Thyroid gland (tissue), 4 donors: ENCODE measurements at regions not wholly inside any gene's neighbourhood (a gene's known extent, or its start where the extent isn't known, plus 50 kb on each side); places are given as distances from the start of the nearest gene placed in this dataset.
"Not testable (repeated sequence)": the region's sequence is repeated elsewhere in the genome, so short reads cannot be mapped to it uniquely, and the experiment has no call there.

ENCODE experiments used
- DNase-seq, 2 donors: peaks; one replicate each; pipeline ENCODE4 v3.0.0-alpha.2; 2019
- H3K27ac ChIP-seq, 3 donors: fragments of 200-600 bp; sonication (generic); 1 replicate in 2 of 3; 2 replicates in 1 of 3; pipeline ENCODE4 v1.5.1; 2016 to 2019; ENCODE audit warnings: mild to moderate bottlenecking in 1 of 3, moderate library complexity in 1 of 3
- H3K27me3 ChIP-seq: fragments of 200-600 bp; sonication (generic); one replicate; pipeline ENCODE4 v1.5.1; 2019
- H3K36me3 ChIP-seq, 2 donors: fragments of 200-600 bp; sonication (generic); one replicate each; pipeline ENCODE4 v1.5.1; 2016 to 2019
- H3K4me1 ChIP-seq, 2 donors: fragments of 200-600 bp; sonication (generic); one replicate each; pipeline ENCODE4 v1.5.1; 2017 to 2019
- H3K4me3 ChIP-seq, 3 donors: fragments of 200-600 bp; sonication (generic); replicated peaks in 1 of 3; 1 replicate in 2 of 3; 2 replicates in 1 of 3; pipeline ENCODE4 v1.5.1; 2016; ENCODE audit warnings: mild to moderate bottlenecking in 1 of 3
- H3K9me3 ChIP-seq: fragments of 200-600 bp; sonication (generic); one replicate; pipeline ENCODE4 v1.5.1; 2017
- POLR2A ChIP-seq, 2 donors: fragments of 450-650 bp; IDR thresholded peaks; one replicate each; pipeline ENCODE4 v1.6.1; 2017; ENCODE audit warnings: antibody characterized with exemption in 2 of 2, mild to moderate bottlenecking in 2 of 2, moderate library complexity in 1 of 2
- WGBS, 2 donors: methylation state at CpG; one replicate each; pipeline ENCODE4 v1.1.5; 2017; 5-methylcytosine and 5-hydroxymethylcytosine counted together
- intact Hi-C: fragments of 100-400 bp; cut with DNase I; formaldehyde crosslinking; loops from one replicate; pipeline ENCODE4 v1.15.1; 2023
- TF ChIP-seq, protein P1 (sequence below), 6 experiments: fragments of 200-600 bp in 3 of 6; fragments of 450-650 bp in 3 of 6; sonication (generic) in 3 of 6; IDR thresholded peaks; one replicate each; pipeline ENCODE4 v1.5.1; 2016 to 2019; ENCODE audit warnings: antibody characterized with exemption in 6 of 6, mild to moderate bottlenecking in 2 of 6, inconsistent platforms in 1 of 6, moderate library complexity in 1 of 6

DNA sequence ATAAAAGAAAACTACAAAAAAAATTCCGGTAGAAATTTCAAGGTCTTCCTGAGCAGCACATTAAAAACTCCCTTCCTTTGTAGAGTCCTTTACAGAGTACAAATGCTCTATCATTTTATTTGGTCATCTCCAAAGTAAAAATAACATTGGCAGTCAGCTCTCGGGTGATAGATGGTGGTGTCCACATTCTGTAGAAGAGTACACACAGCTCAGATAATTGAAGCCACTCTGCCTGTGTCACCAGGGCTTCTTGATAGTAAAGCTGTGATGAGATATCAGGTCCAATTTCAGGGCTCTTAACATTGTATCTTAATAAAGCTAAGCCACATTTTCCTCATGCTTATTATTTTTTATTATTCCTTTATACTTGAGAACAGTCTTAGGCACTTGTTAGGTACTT lies 371.6 kb downstream of the TAFA4 start:
- Histone ChIP-seq H3K4me1 (no peaks in the 10 kb centered on the region), H3K4me3 (no peak overlapping the region), H3K27ac (no peak overlapping the region), H3K27me3 (no peaks in the 10 kb centered on the region), H3K9me3 (no peaks in the 10 kb centered on the region), H3K36me3 (no peaks in the 10 kb centered on the region)
- 66 to 71% methylated on average over 2 of the region's 2 CpGs for WGBS, 2 donors
- TF ChIP-seq POLR2A (IDR thresholded peaks at IDR 0.05), result no peak
- TF ChIP-seq, protein P1, sequence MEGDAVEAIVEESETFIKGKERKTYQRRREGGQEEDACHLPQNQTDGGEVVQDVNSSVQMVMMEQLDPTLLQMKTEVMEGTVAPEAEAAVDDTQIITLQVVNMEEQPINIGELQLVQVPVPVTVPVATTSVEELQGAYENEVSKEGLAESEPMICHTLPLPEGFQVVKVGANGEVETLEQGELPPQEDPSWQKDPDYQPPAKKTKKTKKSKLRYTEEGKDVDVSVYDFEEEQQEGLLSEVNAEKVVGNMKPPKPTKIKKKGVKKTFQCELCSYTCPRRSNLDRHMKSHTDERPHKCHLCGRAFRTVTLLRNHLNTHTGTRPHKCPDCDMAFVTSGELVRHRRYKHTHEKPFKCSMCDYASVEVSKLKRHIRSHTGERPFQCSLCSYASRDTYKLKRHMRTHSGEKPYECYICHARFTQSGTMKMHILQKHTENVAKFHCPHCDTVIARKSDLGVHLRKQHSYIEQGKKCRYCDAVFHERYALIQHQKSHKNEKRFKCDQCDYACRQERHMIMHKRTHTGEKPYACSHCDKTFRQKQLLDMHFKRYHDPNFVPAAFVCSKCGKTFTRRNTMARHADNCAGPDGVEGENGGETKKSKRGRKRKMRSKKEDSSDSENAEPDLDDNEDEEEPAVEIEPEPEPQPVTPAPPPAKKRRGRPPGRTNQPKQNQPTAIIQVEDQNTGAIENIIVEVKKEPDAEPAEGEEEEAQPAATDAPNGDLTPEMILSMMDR (IDR thresholded peaks at IDR 0.05), result no peak
- DNase-seq, result no peak
- intact Hi-C loops, result no loop called here

DNA sequence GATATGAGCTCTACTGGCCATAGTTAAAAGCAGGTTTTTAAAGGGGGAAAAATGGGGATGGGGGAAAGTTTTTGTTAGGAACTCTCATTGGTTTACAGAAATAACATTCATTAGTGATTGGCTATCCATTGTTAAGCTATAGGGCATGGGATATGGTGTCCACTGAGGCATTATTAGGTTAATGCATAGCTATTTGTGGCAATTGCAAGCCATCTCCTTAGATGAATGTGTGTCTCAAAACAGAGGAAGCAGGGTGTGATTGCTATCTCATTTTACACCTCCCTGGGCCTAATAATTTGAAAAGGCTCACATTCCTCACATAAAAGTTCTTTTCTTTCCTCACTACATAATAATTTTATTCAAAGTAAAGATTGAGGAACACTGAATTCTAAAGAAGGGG lies 396.6 kb downstream of the TAFA4 start:
- H3K27me3 ChIP-seq, result no peaks in the 10 kb centered on the region
- intact Hi-C loops, result no loop called here
- H3K4me1 ChIP-seq, result no peaks in the 10 kb centered on the region
- no peak for TF ChIP-seq POLR2A (IDR thresholded peaks at IDR 0.05)
- TF ChIP-seq, protein P1 (IDR thresholded peaks at IDR 0.05), result no peak
- H3K36me3 ChIP-seq, result no peaks in the 10 kb centered on the region
- H3K4me3 ChIP-seq, result no peak overlapping the region
- no peaks in the 10 kb centered on the region for H3K9me3 ChIP-seq
- no peak for DNase-seq
- no peak overlapping the region for H3K27ac ChIP-seq

DNA sequence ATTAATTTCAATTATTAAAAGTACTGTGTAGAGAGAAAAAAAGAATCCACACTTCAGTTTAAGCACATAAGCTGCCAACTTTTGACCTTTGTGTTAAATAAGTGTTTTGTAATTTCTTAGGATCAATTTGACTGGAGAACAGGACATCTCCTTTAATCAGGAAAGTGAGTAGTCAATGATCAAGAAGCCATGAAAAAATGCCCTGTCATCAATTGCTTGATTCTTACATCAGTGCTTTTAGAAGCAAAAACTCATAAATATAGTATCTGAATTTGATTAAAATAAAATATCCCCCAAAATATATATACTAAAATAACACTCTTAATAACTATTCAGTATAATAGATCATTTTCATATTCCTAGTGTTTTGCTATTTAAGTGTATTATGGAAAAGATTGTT lies 409.0 kb downstream of the TAFA4 start:
- no peaks in the 10 kb centered on the region for H3K27me3 ChIP-seq
- intact Hi-C loops, result no loop called here
- no peaks in the 10 kb centered on the region for H3K4me1 ChIP-seq
- no peak for DNase-seq
- H3K27ac ChIP-seq, result no peak overlapping the region
- H3K4me3 ChIP-seq, result no peak overlapping the region
- TF ChIP-seq POLR2A (IDR thresholded peaks at IDR 0.05), result no peak
- TF ChIP-seq, protein P1 (IDR thresholded peaks at IDR 0.05), result no peak
- H3K36me3 ChIP-seq, result no peaks in the 10 kb centered on the region
- H3K9me3 ChIP-seq, result no peaks in the 10 kb centered on the region

GRCh38 chr3:68515237-68515636 lies 417.1 kb downstream of the TAFA4 start:
- intact Hi-C loops, result no loop called here
- H3K27ac ChIP-seq, result no peak overlapping the region
- DNase-seq, result no peak
- no peaks in the 10 kb centered on the region for H3K36me3 ChIP-seq
- H3K4me1 ChIP-seq, result no peaks in the 10 kb centered on the region
- no peaks in the 10 kb centered on the region for H3K27me3 ChIP-seq
- TF ChIP-seq, protein P1 (IDR thresholded peaks at IDR 0.05), result no peak
- TF ChIP-seq POLR2A (IDR thresholded peaks at IDR 0.05), result no peak
- no peak overlapping the region for H3K4me3 ChIP-seq
- 67 to 78% methylated on average over 1 of the region's 1 CpG for WGBS, 2 donors
- no peaks in the 10 kb centered on the region for H3K9me3 ChIP-seq

DNA sequence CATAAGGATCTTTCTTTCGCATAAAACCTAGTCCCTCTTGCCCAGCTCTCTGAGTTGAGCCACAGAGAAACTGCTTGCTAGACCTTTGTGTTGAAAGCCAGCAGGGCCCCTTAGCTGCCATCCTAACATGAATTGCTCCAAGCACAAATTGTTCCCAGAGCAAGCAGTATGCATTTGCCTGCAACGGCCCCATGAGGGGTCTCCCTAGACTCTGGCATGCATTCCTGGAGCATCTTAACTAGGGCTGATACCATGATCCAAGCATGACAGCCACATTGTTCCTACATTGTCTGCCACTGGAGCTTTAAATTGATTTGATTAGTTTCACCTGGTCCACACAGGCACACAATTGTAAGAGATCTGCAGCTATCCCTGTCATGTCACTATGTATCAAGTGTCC lies 428.1 kb downstream of the TAFA4 start:
- H3K27ac ChIP-seq, result no peak overlapping the region
- 41 to 61% methylated on average over 2 of the region's 2 CpGs for WGBS, 2 donors
- intact Hi-C loops, result no loop called here
- no peaks in the 10 kb centered on the region for H3K9me3 ChIP-seq
- no peaks in the 10 kb centered on the region for H3K36me3 ChIP-seq
- H3K4me1 ChIP-seq, result no peaks in the 10 kb centered on the region
- TF ChIP-seq, protein P1 (IDR thresholded peaks at IDR 0.05), result no peak
- no peaks in the 10 kb centered on the region for H3K27me3 ChIP-seq
- no peak for DNase-seq
- no peak overlapping the region for H3K4me3 ChIP-seq

- H3K27ac ChIP-seq, H3K9me3 ChIP-seq, H3K4me1 ChIP-seq, H3K4me3 ChIP-seq, intact Hi-C loops, H3K27me3 ChIP-seq, DNase-seq, H3K36me3 ChIP-seq: not testable (repeated sequence)
- 94 to 95% methylated on average over 1 of the region's 1 CpG for WGBS, 2 donors
Observed at GRCh38 chr3:68485845-68486244, 446.5 kb downstream of the TAFA4 start.
